Naive B cell (primary cell): ENCODE measurements at regions not wholly inside any gene's neighbourhood (a gene's known extent, or its start where the extent isn't known, plus 50 kb on each side); places are given as distances from the start of the nearest gene placed in this dataset.

Experiments used
- ATAC-seq, 2 donors: fragments of 150-1000 bp; cut with Tn5 transposase; 2 replicates each; pipeline ENCODE4 v1.10.0; 2021; ENCODE audit warnings: low read depth in 2 of 2, mild to moderate bottlenecking in 2 of 2, moderate library complexity in 2 of 2
- DNase-seq: peaks from one replicate; pipeline ENCODE4 v3.0.0; 2022
- H3K27ac Mint-ChIP-seq, 6 donors: one replicate each; pipeline ENCODE4 v1.8.0; 2020 to 2022; ENCODE audit warnings: mild to moderate bottlenecking in 6 of 6, mixed read lengths in 6 of 6, moderate library complexity in 5 of 6, inconsistent platforms in 2 of 6
- H3K27me3 Mint-ChIP-seq, 3 donors: one replicate each; pipeline ENCODE4 v1.8.0; 2021 to 2022; ENCODE audit warnings: mixed read lengths in 3 of 3, mild to moderate bottlenecking in 1 of 3
- H3K36me3 Mint-ChIP-seq, 2 donors: one replicate each; pipeline ENCODE4 v1.8.0; 2020 to 2022; ENCODE audit warnings: mixed read lengths in 2 of 2, inconsistent platforms in 1 of 2, mild to moderate bottlenecking in 1 of 2
- H3K4me1 Mint-ChIP-seq, 3 donors: one replicate each; pipeline ENCODE4 v1.8.0; 2020 to 2022; ENCODE audit warnings: mixed read lengths in 3 of 3, inconsistent platforms in 1 of 3, mild to moderate bottlenecking in 1 of 3, moderate library complexity in 1 of 3
- H3K4me3 Mint-ChIP-seq, 8 donors: one replicate each; pipeline ENCODE4 v1.8.0; 2020 to 2022; ENCODE audit warnings: mild to moderate bottlenecking in 8 of 8, mixed read lengths in 8 of 8, moderate library complexity in 8 of 8, inconsistent platforms in 2 of 8
- H3K9me3 Mint-ChIP-seq, 7 donors: one replicate each; pipeline ENCODE4 v1.8.0; 2020 to 2022; ENCODE audit warnings: mixed read lengths in 7 of 7, mild to moderate bottlenecking in 5 of 7, inconsistent platforms in 2 of 7, moderate library complexity in 1 of 7

- Mint-ChIP-seq H3K4me3 (no peak overlapping the region), H3K9me3 (no peaks in the 10 kb centered on the region), H3K4me1 (no peaks in the 10 kb centered on the region), H3K36me3 (no peaks in the 10 kb centered on the region), H3K27me3 (peaks cover 4 to 8% (median 6%) of the 10 kb centered on the region in 3 donors), H3K27ac (no peak overlapping the region)
- DNase-seq (no peak), ATAC-seq (no peak)
These were observed 99.8 kb downstream of the TES start for GRCh38 chr7:116310141-116310540.

GRCh38 chr7:116311259-116311658, 100.9 kb downstream of the TES start:
- no peak overlapping the region for H3K27ac Mint-ChIP-seq
- H3K4me3 Mint-ChIP-seq, result no peak overlapping the region
- no peak for DNase-seq
- H3K9me3 Mint-ChIP-seq, result no peaks in the 10 kb centered on the region
- no peaks in the 10 kb centered on the region for H3K4me1 Mint-ChIP-seq
- ATAC-seq, result no peak
- H3K27me3 Mint-ChIP-seq, result peaks cover 0 to 8% (median 0%) of the 10 kb centered on the region in 3 donors
- no peaks in the 10 kb centered on the region for H3K36me3 Mint-ChIP-seq

- H3K27me3 Mint-ChIP-seq, result peaks cover 0 to 11% (median 0%) of the 10 kb centered on the region in 3 donors
- no peaks in the 10 kb centered on the region for H3K36me3 Mint-ChIP-seq
- no peak for ATAC-seq
- no peaks in the 10 kb centered on the region for H3K4me1 Mint-ChIP-seq
- DNase-seq, result no peak
- H3K9me3 Mint-ChIP-seq, result no peaks in the 10 kb centered on the region
- no peak overlapping the region for H3K27ac Mint-ChIP-seq
- no peak overlapping the region for H3K4me3 Mint-ChIP-seq
These were observed 101.6 kb downstream of the TES start for GRCh38 chr7:116311816-116312471.

GRCh38 chr7:116315293-116315692, 105.0 kb downstream of the TES start:
- DNase-seq, result no peak
- no peaks in the 10 kb centered on the region for H3K36me3 Mint-ChIP-seq
- peaks cover 0 to 5% (median 0%) of the 10 kb centered on the region in 7 donors for H3K9me3 Mint-ChIP-seq
- H3K4me3 Mint-ChIP-seq, result no peak overlapping the region
- H3K27ac Mint-ChIP-seq, result no peak overlapping the region
- H3K4me1 Mint-ChIP-seq, result no peaks in the 10 kb centered on the region
- ATAC-seq, result no peak
- H3K27me3 Mint-ChIP-seq, result peaks cover 0 to 14% (median 0%) of the 10 kb centered on the region in 3 donors

- Mint-ChIP-seq H3K27me3 (peaks cover 0 to 14% (median 0%) of the 10 kb centered on the region in 3 donors), H3K4me3 (no peak overlapping the region), H3K27ac (no peak overlapping the region), H3K9me3 (peaks cover 0 to 5% (median 0%) of the 10 kb centered on the region in 7 donors), H3K4me1 (no peaks in the 10 kb centered on the region), H3K36me3 (no peaks in the 10 kb centered on the region)
- DNase-seq, result no peak
- no peak for ATAC-seq
These were observed 105.5 kb downstream of the TES start for GRCh38 chr7:116315803-116316202.

GRCh38 chr7:116316838-116317628, 106.7 kb downstream of the TES start:
- ATAC-seq (no peak), DNase-seq (no peak)
- Mint-ChIP-seq H3K9me3 (peaks cover 0 to 5% (median 0%) of the 10 kb centered on the region in 7 donors), H3K36me3 (no peaks in the 10 kb centered on the region), H3K27ac (no peak overlapping the region), H3K4me1 (no peaks in the 10 kb centered on the region), H3K27me3 (peaks cover 0 to 14% (median 0%) of the 10 kb centered on the region in 3 donors), H3K4me3 (peak overlapping the region in 1 of 8 donors; percentile 51)

GRCh38 chr7:116317907-116318306, 107.6 kb downstream of the TES start:
- H3K9me3 Mint-ChIP-seq, result peaks cover 0 to 5% (median 0%) of the 10 kb centered on the region in 7 donors
- no peak overlapping the region for H3K27ac Mint-ChIP-seq
- no peak for ATAC-seq
- no peaks in the 10 kb centered on the region for H3K4me1 Mint-ChIP-seq
- no peak overlapping the region for H3K4me3 Mint-ChIP-seq
- peaks cover 0 to 14% (median 0%) of the 10 kb centered on the region in 3 donors for H3K27me3 Mint-ChIP-seq
- H3K36me3 Mint-ChIP-seq, result no peaks in the 10 kb centered on the region
- DNase-seq, result no peak

- no peak for ATAC-seq
These were observed 112.2 kb downstream of the TES start for GRCh38 chr7:116322541-116322940.

GRCh38 chr7:116324582-116324981, 114.2 kb downstream of the TES start:
- Mint-ChIP-seq H3K9me3 (peaks cover 0 to 2% (median 0%) of the 10 kb centered on the region in 7 donors), H3K4me3 (no peak overlapping the region), H3K4me1 (no peaks in the 10 kb centered on the region), H3K27ac (no peak overlapping the region), H3K27me3 (no peaks in the 10 kb centered on the region), H3K36me3 (no peaks in the 10 kb centered on the region)
- DNase-seq, result no peak
- no peak for ATAC-seq

More at GRCh38 chr7:116322541-116322940, 112.2 kb downstream of the TES start:
- H3K4me1 Mint-ChIP-seq, result no peaks in the 10 kb centered on the region
- H3K27ac Mint-ChIP-seq, result no peak overlapping the region
- H3K27me3 Mint-ChIP-seq, result no peaks in the 10 kb centered on the region
- no peak for DNase-seq
- no peaks in the 10 kb centered on the region for H3K36me3 Mint-ChIP-seq
- no peak overlapping the region for H3K4me3 Mint-ChIP-seq
- H3K9me3 Mint-ChIP-seq, result peaks cover 0 to 5% (median 0%) of the 10 kb centered on the region in 7 donors

GRCh38 chr7:116325517-116325916, 115.2 kb downstream of the TES start:
- H3K27me3 Mint-ChIP-seq, result no peaks in the 10 kb centered on the region
- H3K36me3 Mint-ChIP-seq, result no peaks in the 10 kb centered on the region
- H3K4me3 Mint-ChIP-seq, result no peak overlapping the region
- ATAC-seq (no peak), DNase-seq (no peak)
- no peaks in the 10 kb centered on the region for H3K9me3 Mint-ChIP-seq
- no peak overlapping the region for H3K27ac Mint-ChIP-seq
- no peaks in the 10 kb centered on the region for H3K4me1 Mint-ChIP-seq

GRCh38 chr7:116327135-116327534, 116.8 kb downstream of the TES start:
- H3K27me3 Mint-ChIP-seq, result peaks cover 0 to 10% (median 0%) of the 10 kb centered on the region in 3 donors
- H3K27ac Mint-ChIP-seq, result no peak overlapping the region
- DNase-seq, result no peak
- H3K4me1 Mint-ChIP-seq, result no peaks in the 10 kb centered on the region
- H3K36me3 Mint-ChIP-seq, result no peaks in the 10 kb centered on the region
- H3K4me3 Mint-ChIP-seq, result no peak overlapping the region
- H3K9me3 Mint-ChIP-seq, result no peaks in the 10 kb centered on the region
- no peak for ATAC-seq

- Mint-ChIP-seq H3K9me3 (peaks cover 0 to 2% (median 0%) of the 10 kb centered on the region in 7 donors), H3K27ac (no peak overlapping the region), H3K4me1 (no peaks in the 10 kb centered on the region), H3K4me3 (no peak overlapping the region), H3K27me3 (peaks cover 0 to 12% (median 0%) of the 10 kb centered on the region in 3 donors), H3K36me3 (no peaks in the 10 kb centered on the region)
- ATAC-seq (no peak), DNase-seq (no peak)
These were observed 117.4 kb downstream of the TES start for GRCh38 chr7:116327752-116328151.

GRCh38 chr7:116328161-116328560, 117.8 kb downstream of the TES start:
- peaks cover 0 to 12% (median 0%) of the 10 kb centered on the region in 3 donors for H3K27me3 Mint-ChIP-seq
- H3K4me1 Mint-ChIP-seq, result no peaks in the 10 kb centered on the region
- H3K4me3 Mint-ChIP-seq, result no peak overlapping the region
- no peak for ATAC-seq
- H3K9me3 Mint-ChIP-seq, result peaks cover 0 to 2% (median 0%) of the 10 kb centered on the region in 7 donors
- DNase-seq, result no peak
- H3K36me3 Mint-ChIP-seq, result no peaks in the 10 kb centered on the region
- no peak overlapping the region for H3K27ac Mint-ChIP-seq
